ENCODE measurements at regions not wholly inside any gene's neighbourhood (a gene's known extent, or its start where the extent isn't known, plus 50 kb on each side); places are given as distances from the start of the nearest gene placed in this dataset.

DNA sequence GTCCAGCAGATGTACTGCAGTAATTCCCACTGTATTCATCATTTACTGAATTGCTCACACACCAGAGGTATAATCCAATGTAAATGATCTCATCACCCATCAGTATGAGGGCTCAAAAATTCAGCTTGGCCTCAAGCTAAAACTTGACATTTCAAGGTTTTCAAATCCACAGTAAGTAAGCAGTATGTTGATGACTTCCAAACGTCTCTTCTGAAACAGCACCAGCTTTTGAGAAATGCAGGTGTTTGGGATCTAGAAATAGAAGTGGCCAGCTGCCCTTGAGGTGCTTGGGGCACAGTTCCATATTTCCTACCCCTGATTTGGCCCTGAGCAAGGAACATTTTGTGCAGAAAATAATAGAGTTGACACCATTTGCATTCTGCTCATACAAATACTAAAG is 388.0 kb upstream of the TUSC1 start:
- no peak overlapping the region for H4K8ac ChIP-seq (ENCODE audit: extremely low read depth, insufficient read depth, low read length)
- no peaks in the 10 kb centered on the region for H4K20me1 ChIP-seq (replicated peaks in 1 of 2; ENCODE audit: control insufficient read depth in 1 of 2, insufficient read depth in 2 of 2, low read length in 2 of 2)
- FAIRE-seq (no peak), DNase-seq (ENCODE audit: low read depth in 1 of 2, low spot score in 2 of 2) (no peak)
- no peak overlapping the region for H4K91ac ChIP-seq (replicated peaks; ENCODE audit: insufficient read length, low read length)
- TF ChIP-seq, protein P1, sequence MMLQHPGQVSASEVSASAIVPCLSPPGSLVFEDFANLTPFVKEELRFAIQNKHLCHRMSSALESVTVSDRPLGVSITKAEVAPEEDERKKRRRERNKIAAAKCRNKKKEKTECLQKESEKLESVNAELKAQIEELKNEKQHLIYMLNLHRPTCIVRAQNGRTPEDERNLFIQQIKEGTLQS (IDR thresholded peaks at IDR 0.05; ENCODE audit: insufficient read depth, low read depth, low read length): no peak
- no peak for TF ChIP-seq RNF2 (IDR thresholded peaks at IDR 0.05; ENCODE audit: borderline replicate concordance, low read depth, low read length, missing control alignments, poor library complexity, severe bottlenecking)
- no peak for TF ChIP-seq EGR1 (IDR thresholded peaks at IDR 0.05; ENCODE audit: borderline replicate concordance, low read depth, low read length)
- TF ChIP-seq SP1 (IDR thresholded peaks at IDR 0.05; ENCODE audit: low read depth, low read length): no peak
- TF ChIP-seq MAFK (IDR thresholded peaks at IDR 0.05; ENCODE audit: low read depth, low read length): no peak
- no peak for TF ChIP-seq EZH2 (IDR thresholded peaks at IDR 0.05; ENCODE audit: low read depth, low read length, severe bottlenecking)
- H3K27me3 ChIP-seq (replicated peaks in 1 of 4; ENCODE audit: control insufficient read depth in 3 of 4, extremely low read depth in 1 of 4, insufficient read depth in 3 of 4, low read length in 3 of 4): no peaks in the 10 kb centered on the region
- H3K4ac ChIP-seq (replicated peaks; ENCODE audit: insufficient read length, low read depth, low read length): no peak overlapping the region
- H2BK15ac ChIP-seq (ENCODE audit: low read length): no peak overlapping the region
- ChIA-PET POLR2A (ENCODE audit: partially characterized antibody) (no interaction called here), CTCF (ENCODE audit: partially characterized antibody) (no interaction called here)
- no peaks in the 10 kb centered on the region for H3K9me3 ChIP-seq (ENCODE audit: insufficient read depth in 2 of 2, low read depth in 1 of 2, low read length in 1 of 2)
- 94% methylated on average over 1 of the region's 1 CpG; no CpG with 5 or more reads in 1 of the 2 experiments for WGBS, 2 experiments (ENCODE audit: extremely low coverage in 1 of 2, insufficient coverage in 1 of 2, insufficient read length in 1 of 2, insufficient replicate concordance in 2 of 2, low coverage in 1 of 2, low lambda C conversion rate in 2 of 2, missing lambda C conversion rate in 1 of 2)
- H2BK120ac ChIP-seq (replicated peaks; ENCODE audit: low read depth, low read length): no peak overlapping the region
- no peak overlapping the region for H3K23ac ChIP-seq (ENCODE audit: insufficient read length)
- no peak overlapping the region for H3K18ac ChIP-seq (ENCODE audit: extremely low read depth, low read length)
- H3K4me3 ChIP-seq (ENCODE audit: extremely low read depth in 1 of 4, insufficient read depth in 2 of 4, low read depth in 3 of 4, low read length in 4 of 4): no peak overlapping the region
- H2AFZ ChIP-seq (ENCODE audit: low read length): no peak overlapping the region
- no peak overlapping the region for H2BK5ac ChIP-seq (ENCODE audit: low read depth, low read length)
- H2BK20ac ChIP-seq (ENCODE audit: low read length): no peak overlapping the region
- H2AK5ac ChIP-seq (ENCODE audit: low read depth, low read length): no peak overlapping the region
- H3K9ac ChIP-seq (replicated peaks in 1 of 4; ENCODE audit: extremely low read depth in 1 of 4, low read depth in 3 of 4, low read length in 3 of 4): no peak overlapping the region
- H2BK12ac ChIP-seq (ENCODE audit: low read depth, low read length): no peak overlapping the region
- H3K56ac ChIP-seq (replicated peaks; ENCODE audit: insufficient read length, low read depth, low read length): no peak overlapping the region
- H3K79me1 ChIP-seq (ENCODE audit: low read depth, low read length): no peaks in the 10 kb centered on the region
- no peaks in the 10 kb centered on the region for H3K79me2 ChIP-seq (ENCODE audit: control insufficient read depth in 1 of 2, insufficient read depth in 2 of 2, low read length in 2 of 2)
- H3K14ac ChIP-seq (ENCODE audit: insufficient read length): no peak overlapping the region
- H3K27ac ChIP-seq (ENCODE audit: low read depth, low read length): no peak overlapping the region
- no peak overlapping the region for H3K4me2 ChIP-seq (ENCODE audit: insufficient read depth in 1 of 2, low read depth in 2 of 2, low read length in 2 of 2)
- peaks cover 0 to 4% (median 1%) of the 10 kb centered on the region in 4 experiments; a peak in 1 of 7 replicates for H3K4me1 ChIP-seq (replicated peaks in 1 of 4; ENCODE audit: control insufficient read depth in 3 of 4, insufficient read depth in 4 of 4, low read length in 3 of 4)
- no peaks in the 10 kb centered on the region for H3K36me3 ChIP-seq (ENCODE audit: control insufficient read depth in 2 of 4, insufficient read depth in 4 of 4, low read length in 3 of 4)
- no peak overlapping the region for H4K5ac ChIP-seq (ENCODE audit: insufficient read length, low read depth, low read length)
- no peaks in the 10 kb centered on the region for H3K23me2 ChIP-seq (ENCODE audit: low read depth, low read length)
